KBM-7 (cell line): ENCODE measurements at regions not wholly inside any gene's neighbourhood (a gene's known extent, or its start where the extent isn't known, plus 50 kb on each side); places are given as distances from the start of the nearest gene placed in this dataset.

ENCODE experiments used
- DNase-seq: peaks from one replicate; pipeline ENCODE4 v3.0.0-alpha.2; 2015
- in situ Hi-C: fragments of 300-500 bp; cut with MboI; formaldehyde crosslinking; loops from 2 replicates; pipeline ENCODE4 v1.14.3; 2020; ENCODE audit warnings: low sequenced_read_pairs, low pct_unique_long_range_greater_than_20kb, mixed read lengths

- in situ Hi-C loops: no loop called here
These were observed 1289.6 kb downstream of the TBC1D22A start for GRCh38 chr22:48051796-48052620.

GRCh38 chr22:48050836-48051235 is 1288.4 kb downstream of the TBC1D22A start:
- in situ Hi-C loops: no loop called here
- DNase-seq: no peak

More at GRCh38 chr22:48051796-48052620, 1289.6 kb downstream of the TBC1D22A start:
- no peak for DNase-seq

- in situ Hi-C loops: no loop called here
- DNase-seq: no peak
These were observed 1286.7 kb downstream of the TBC1D22A start for GRCh38 chr22:48049116-48049515.

- in situ Hi-C loops: no loop called here
- no peak for DNase-seq
These were observed 1285.5 kb downstream of the TBC1D22A start for GRCh38 chr22:48047722-48048500.

- in situ Hi-C loops: no loop called here
- no peak for DNase-seq
These were observed 1282.9 kb downstream of the TBC1D22A start for GRCh38 chr22:48045369-48045768.

GRCh38 chr22:48044487-48045060 is 1282.1 kb downstream of the TBC1D22A start:
- in situ Hi-C loops: no loop called here

GRCh38 chr22:48043581-48043980 is 1281.1 kb downstream of the TBC1D22A start:
- DNase-seq: no peak
- in situ Hi-C loops: no loop called here

More at GRCh38 chr22:48044487-48045060, 1282.1 kb downstream of the TBC1D22A start:
- no peak for DNase-seq

- DNase-seq: no peak
- in situ Hi-C loops: no loop called here
These were observed 1280.4 kb downstream of the TBC1D22A start for GRCh38 chr22:48042621-48043395.

- DNase-seq: no peak
- in situ Hi-C loops: no loop called here
These were observed 1276.9 kb downstream of the TBC1D22A start for GRCh38 chr22:48039326-48039725.

GRCh38 chr22:48037618-48038017 is 1275.2 kb downstream of the TBC1D22A start:
- no peak for DNase-seq
- in situ Hi-C loops: no loop called here

GRCh38 chr22:48035897-48036296 is 1273.4 kb downstream of the TBC1D22A start:
- no peak for DNase-seq
- in situ Hi-C loops: no loop called here

- in situ Hi-C loops: no loop called here
- no peak for DNase-seq
These were observed 1269.1 kb downstream of the TBC1D22A start for GRCh38 chr22:48031589-48031988.

- in situ Hi-C loops: no loop called here
- DNase-seq: no peak
These were observed 1262.6 kb downstream of the TBC1D22A start for GRCh38 chr22:48025096-48025495.

GRCh38 chr22:48021991-48022401 is 1259.5 kb downstream of the TBC1D22A start:
- no peak for DNase-seq
- in situ Hi-C loops: no loop called here

- in situ Hi-C loops: no loop called here
These were observed 1255.9 kb downstream of the TBC1D22A start for GRCh38 chr22:48018346-48018745.

GRCh38 chr22:48015701-48016100 is 1253.3 kb downstream of the TBC1D22A start:
- in situ Hi-C loops: no loop called here
- DNase-seq: no peak

More at GRCh38 chr22:48018346-48018745, 1255.9 kb downstream of the TBC1D22A start:
- no peak for DNase-seq

GRCh38 chr22:48004936-48005335 is 1242.5 kb downstream of the TBC1D22A start:
- no peak for DNase-seq
- in situ Hi-C loops: no loop called here

GRCh38 chr22:48004038-48004437 is 1241.6 kb downstream of the TBC1D22A start:
- no peak for DNase-seq
- in situ Hi-C loops: no loop called here

- in situ Hi-C loops: no loop called here
- DNase-seq: no peak
These were observed 1238.7 kb downstream of the TBC1D22A start for GRCh38 chr22:48001101-48001500.
